Nephron (organoid): ENCODE measurements at regions not wholly inside any gene's neighbourhood (a gene's known extent, or its start where the extent isn't known, plus 50 kb on each side); places are given as distances from the start of the nearest gene placed in this dataset.
A peak's percentile ranks its signal among the peaks of the same experiment; 100 is the strongest.

Experiments used
- H3K27ac Mint-ChIP-seq, 3 experiments: 2 replicates each; pipeline ENCODE4 v1.8.0; 2020; ENCODE audit warnings: mixed read lengths in 3 of 3, mild to moderate bottlenecking in 2 of 3, moderate library complexity in 1 of 3
- H3K27me3 Mint-ChIP-seq: 2 replicates; pipeline ENCODE4 v1.8.0; 2021; ENCODE audit warnings: low read depth, mild to moderate bottlenecking, moderate library complexity, mixed read lengths
- H3K36me3 Mint-ChIP-seq: 2 replicates; pipeline ENCODE4 v1.8.0; 2020; ENCODE audit warnings: low read depth, mixed read lengths
- H3K4me1 Mint-ChIP-seq: 2 replicates; pipeline ENCODE4 v1.8.0; 2020; ENCODE audit warnings: mixed read lengths
- H3K4me3 Mint-ChIP-seq, 3 experiments: 2 replicates each; pipeline ENCODE4 v1.8.0; 2020; ENCODE audit warnings: mild to moderate bottlenecking in 3 of 3, mixed read lengths in 3 of 3, moderate library complexity in 2 of 3
- H3K9me3 Mint-ChIP-seq: 2 replicates; pipeline ENCODE4 v1.8.0; 2020; ENCODE audit warnings: mixed read lengths
- TF ChIP-seq, protein P1 (sequence below), 3 experiments: fragments of 200-600 bp; sonication (generic); IDR thresholded peaks; one replicate each; pipeline ENCODE4 v1.5.0; 2021; ENCODE audit warnings: antibody characterized with exemption in 3 of 3; ENCODE audit not compliant: unreplicated experiment in 3 of 3

DNA sequence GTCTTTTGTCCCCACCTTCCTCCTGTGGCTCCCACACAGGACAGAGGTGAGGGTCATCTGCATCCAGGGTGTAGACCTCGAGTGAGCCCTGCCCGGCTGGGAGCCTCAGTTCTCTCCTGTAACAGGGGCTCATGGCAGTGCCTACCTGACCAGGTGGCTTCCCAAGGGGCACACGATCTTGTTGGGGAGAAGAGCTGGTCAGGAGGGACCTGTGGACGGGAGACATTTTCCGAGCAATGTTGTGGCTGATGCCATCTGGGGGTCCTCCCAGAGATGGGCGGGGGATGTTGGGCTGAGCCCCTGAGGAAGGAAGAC, 51.9 kb downstream of the CEBPB start:
- no peak overlapping the region for H3K4me3 Mint-ChIP-seq
- H3K4me1 Mint-ChIP-seq = peaks cover 12% of the 10 kb centered on the region
- no peaks in the 10 kb centered on the region for H3K36me3 Mint-ChIP-seq
- peak overlapping the region in 1 of 3 experiments; percentile 58 for H3K27ac Mint-ChIP-seq
- peaks cover 19% of the 10 kb centered on the region for H3K27me3 Mint-ChIP-seq
- H3K9me3 Mint-ChIP-seq = no peaks in the 10 kb centered on the region
- TF ChIP-seq, protein P1, sequence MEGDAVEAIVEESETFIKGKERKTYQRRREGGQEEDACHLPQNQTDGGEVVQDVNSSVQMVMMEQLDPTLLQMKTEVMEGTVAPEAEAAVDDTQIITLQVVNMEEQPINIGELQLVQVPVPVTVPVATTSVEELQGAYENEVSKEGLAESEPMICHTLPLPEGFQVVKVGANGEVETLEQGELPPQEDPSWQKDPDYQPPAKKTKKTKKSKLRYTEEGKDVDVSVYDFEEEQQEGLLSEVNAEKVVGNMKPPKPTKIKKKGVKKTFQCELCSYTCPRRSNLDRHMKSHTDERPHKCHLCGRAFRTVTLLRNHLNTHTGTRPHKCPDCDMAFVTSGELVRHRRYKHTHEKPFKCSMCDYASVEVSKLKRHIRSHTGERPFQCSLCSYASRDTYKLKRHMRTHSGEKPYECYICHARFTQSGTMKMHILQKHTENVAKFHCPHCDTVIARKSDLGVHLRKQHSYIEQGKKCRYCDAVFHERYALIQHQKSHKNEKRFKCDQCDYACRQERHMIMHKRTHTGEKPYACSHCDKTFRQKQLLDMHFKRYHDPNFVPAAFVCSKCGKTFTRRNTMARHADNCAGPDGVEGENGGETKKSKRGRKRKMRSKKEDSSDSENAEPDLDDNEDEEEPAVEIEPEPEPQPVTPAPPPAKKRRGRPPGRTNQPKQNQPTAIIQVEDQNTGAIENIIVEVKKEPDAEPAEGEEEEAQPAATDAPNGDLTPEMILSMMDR (IDR thresholded peaks at IDR 0.05; ENCODE audit: unreplicated experiment in 3 of 3) = no peak

DNA sequence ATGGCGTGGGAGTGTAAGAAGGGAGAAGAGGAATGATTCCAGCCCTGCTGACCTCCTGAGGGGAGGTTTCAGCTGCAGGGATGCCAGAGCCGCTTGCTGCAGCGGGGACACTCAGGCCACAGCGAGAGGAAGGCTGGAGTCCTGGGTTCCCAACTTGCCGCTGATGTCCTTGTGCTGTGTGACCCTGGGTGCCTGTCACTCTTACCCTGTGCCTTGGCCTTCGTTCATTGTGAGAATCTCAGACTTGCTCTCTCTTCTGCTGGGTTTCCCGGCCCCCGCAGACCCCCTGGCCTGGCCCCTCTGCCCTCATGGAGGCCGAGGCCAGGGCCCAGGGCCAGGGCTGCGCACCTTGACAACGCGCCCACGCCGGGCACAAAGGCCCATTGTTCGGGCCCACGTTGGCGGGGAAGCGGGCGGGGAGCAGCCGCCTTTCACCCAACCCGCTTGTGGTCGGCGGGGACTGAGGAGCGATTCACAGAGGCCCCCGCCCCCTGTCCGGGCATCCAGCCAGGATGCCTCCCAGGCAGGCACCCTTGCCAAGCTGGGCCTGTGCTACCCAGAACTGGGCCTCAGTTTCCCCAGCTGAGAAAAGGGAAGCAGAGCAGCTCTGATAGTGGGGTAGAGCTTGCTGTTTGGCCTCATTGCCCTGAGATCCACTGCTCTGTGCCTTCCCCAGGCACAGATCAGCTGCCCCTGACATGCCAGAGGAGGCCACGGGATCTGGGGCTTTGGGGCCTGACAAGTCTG, 52.4 kb downstream of the CEBPB start:
- H3K27me3 Mint-ChIP-seq = peaks cover 15% of the 10 kb centered on the region
- peaks cover 12% of the 10 kb centered on the region for H3K4me1 Mint-ChIP-seq
- no peaks in the 10 kb centered on the region for H3K36me3 Mint-ChIP-seq
- no peak overlapping the region for H3K4me3 Mint-ChIP-seq
- H3K27ac Mint-ChIP-seq = peak overlapping the region in 1 of 3 experiments; percentile 58
- TF ChIP-seq, protein P1 (IDR thresholded peaks at IDR 0.05; ENCODE audit: unreplicated experiment in 3 of 3) = no peak
- no peaks in the 10 kb centered on the region for H3K9me3 Mint-ChIP-seq

DNA sequence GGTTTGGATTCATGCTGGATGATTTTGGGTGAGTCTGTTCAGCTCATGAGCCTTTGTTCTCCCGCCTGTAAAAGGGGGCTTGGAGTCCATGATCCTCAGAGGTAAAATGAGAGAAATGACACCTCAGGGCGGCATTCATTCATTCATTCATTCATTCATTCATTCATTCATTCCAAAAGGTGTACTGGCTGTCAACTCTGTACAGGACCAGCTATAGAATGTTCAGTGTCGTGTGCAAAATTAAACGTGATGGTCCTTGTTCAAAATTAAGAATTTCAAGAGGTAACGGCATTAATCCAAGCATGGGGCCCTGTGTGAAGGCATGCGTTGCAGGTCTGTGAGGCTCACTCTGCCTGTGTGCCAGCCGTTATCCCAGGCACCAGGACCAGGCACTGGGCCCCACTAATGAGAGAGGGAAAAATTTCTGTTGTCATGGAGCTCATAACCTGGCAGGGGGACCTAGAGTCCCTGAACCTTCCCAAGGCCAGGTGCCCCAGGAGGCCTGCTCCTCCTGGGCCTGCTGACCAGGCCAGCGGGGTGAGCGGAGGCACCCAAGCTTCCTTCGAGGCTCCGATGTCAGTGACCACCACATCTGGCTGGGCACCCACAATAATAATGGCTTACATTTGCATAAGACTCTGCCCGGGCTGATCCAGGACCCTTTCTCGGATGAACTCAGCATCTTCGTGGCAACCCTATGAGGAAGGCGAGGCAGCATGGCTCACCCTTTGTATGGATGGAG, 53.2 kb downstream of the CEBPB start:
- H3K4me1 Mint-ChIP-seq = peaks cover 12% of the 10 kb centered on the region
- H3K27me3 Mint-ChIP-seq = peaks cover 15% of the 10 kb centered on the region
- no peak overlapping the region for H3K4me3 Mint-ChIP-seq
- H3K9me3 Mint-ChIP-seq = no peaks in the 10 kb centered on the region
- TF ChIP-seq, protein P1 (IDR thresholded peaks at IDR 0.05; ENCODE audit: unreplicated experiment in 3 of 3) = no peak
- H3K27ac Mint-ChIP-seq = no peak overlapping the region
- no peaks in the 10 kb centered on the region for H3K36me3 Mint-ChIP-seq

DNA sequence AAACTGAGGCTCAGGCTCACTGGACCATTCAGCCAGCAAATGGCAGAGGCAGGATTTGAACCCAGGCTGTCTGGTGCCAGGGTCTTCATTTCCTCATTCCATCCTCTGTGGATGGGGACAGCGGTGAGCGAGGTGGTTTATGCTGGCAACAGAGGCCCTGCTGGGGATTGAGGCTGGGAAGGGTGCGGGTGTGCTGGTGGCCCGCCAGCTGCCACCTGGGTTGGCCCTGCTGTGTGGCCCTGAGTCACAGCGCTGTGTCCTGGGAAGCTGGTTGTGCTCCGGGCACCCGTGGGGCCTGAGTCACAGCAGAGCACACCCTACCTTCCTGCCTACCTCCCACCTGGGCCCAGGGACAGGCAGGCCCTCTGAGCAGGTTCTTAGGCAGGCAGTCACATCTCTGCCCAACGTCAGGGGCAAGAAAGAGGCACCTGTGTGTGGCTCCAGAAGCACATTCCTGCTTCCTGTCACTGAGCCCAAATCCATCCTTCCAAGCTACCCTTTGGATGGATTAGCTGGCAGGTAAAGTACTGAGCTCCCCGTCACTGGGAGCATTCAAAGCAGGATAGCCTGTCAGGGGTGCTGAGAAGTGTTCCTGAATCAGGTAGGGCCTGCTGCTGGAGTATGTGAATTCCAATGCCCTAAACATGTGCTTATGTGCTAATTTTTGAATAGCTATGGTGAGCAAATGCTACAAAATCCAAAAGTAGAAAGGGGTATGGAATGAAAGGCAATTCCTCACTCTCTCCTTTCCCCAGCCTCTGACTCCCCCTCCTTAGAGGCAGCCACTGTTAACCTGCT, 53.9 kb downstream of the CEBPB start:
- H3K4me3 Mint-ChIP-seq = no peak overlapping the region

DNA sequence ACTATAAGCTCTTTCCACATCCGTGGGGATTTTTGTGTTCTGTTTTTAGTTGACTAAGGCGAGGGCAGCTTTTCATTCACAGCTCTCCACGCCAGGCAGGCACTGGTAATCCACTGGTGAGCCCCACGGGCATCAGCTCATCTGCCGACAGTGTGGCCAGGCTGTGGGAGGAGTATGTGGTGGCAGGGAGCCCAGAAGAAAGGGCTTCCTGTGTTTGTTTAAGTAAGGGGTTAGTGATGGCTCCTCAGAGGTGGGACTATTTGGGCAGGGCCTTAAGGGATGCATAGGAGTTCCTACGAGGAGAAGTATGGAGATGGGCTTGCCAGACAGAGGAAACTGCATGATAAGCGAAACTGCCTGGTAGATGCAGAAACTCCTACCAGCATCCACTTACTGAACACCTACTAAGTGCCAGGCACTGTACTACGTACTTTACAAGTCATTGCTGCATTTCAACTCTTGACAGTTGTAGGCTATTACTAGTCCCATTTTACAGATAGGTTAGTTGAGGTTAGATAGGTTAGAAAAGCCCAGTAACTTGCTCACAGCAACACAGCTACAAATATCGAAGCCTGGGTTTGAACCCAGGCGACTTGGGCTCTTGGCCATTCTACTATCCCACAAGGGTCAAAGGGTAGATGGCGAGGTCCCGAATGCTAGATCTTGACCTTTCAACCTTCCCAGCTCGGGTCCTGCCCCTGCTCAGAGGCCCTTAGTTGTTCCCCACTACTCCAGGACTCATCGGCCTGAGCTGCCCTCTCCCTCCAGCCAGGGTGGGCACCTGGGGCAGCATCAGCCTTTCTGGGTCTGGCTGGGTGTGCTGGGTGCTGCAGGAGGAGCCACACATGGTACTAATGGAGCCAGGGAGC, 55.1 kb downstream of the CEBPB start:
- H3K27ac Mint-ChIP-seq = peak overlapping the region; percentile 49 to 63 (median 59)
- no peak overlapping the region for H3K4me3 Mint-ChIP-seq
- no peaks in the 10 kb centered on the region for H3K36me3 Mint-ChIP-seq
- TF ChIP-seq, protein P1 (IDR thresholded peaks at IDR 0.05; ENCODE audit: unreplicated experiment in 3 of 3) = no peak
- H3K4me1 Mint-ChIP-seq = peaks cover 12% of the 10 kb centered on the region
- no peaks in the 10 kb centered on the region for H3K9me3 Mint-ChIP-seq
- peaks cover 3% of the 10 kb centered on the region for H3K27me3 Mint-ChIP-seq

More for the DNA sequence above, 53.9 kb downstream of the CEBPB start:
- TF ChIP-seq, protein P1 (IDR thresholded peaks at IDR 0.05; ENCODE audit: unreplicated experiment in 3 of 3) = no peak
- Mint-ChIP-seq H3K4me1 (peaks cover 12% of the 10 kb centered on the region), H3K27ac (peak overlapping the region in 2 of 3 experiments; percentile 49 to 63), H3K27me3 (peaks cover 11% of the 10 kb centered on the region), H3K9me3 (no peaks in the 10 kb centered on the region), H3K36me3 (no peaks in the 10 kb centered on the region)
